HCT116 (cell line): ENCODE measurements at regions not wholly inside any gene's neighbourhood (a gene's known extent, or its start where the extent isn't known, plus 50 kb on each side); places are given as distances from the start of the nearest gene placed in this dataset.

Experiments used
- ATAC-seq: fragments of 200-7000 bp; cut with Tn5 transposase; 2 replicates; pipeline ENCODE4 v1.9.1; 2020; ENCODE audit warnings: mild to moderate bottlenecking, moderate library complexity
- BruUV-seq: library from RNA; stranded (reverse); fragments of 400-500 nt; replicated peaks from 2 replicates; lab custom pipeline; 2021; lab: Mats Ljungman, UMichigan
- CTCF ChIA-PET: fragments of 300-600 bp; sonication (Branson Sonifier 250); formaldehyde crosslinking; loops from one replicate; lab custom pipeline; 2021; ENCODE audit warnings: antibody characterized with exemption; lab: Charles Lee
- POLR2A ChIA-PET: fragments of 300-600, 350-600 bp; sonication (Branson Sonifier 250); formaldehyde crosslinking; loops from one replicate; lab custom pipeline; 2021; ENCODE audit warnings: antibody characterized with exemption; lab: Charles Lee
- RAD21 ChIA-PET, 2 experiments: fragments of 300-600 bp; sonication (Branson Sonifier 250); formaldehyde crosslinking; loops; one replicate each; lab custom pipeline; 2023; ENCODE audit warnings: low total read pairs in 2 of 2; ENCODE audit not compliant: uncharacterized antibody in 2 of 2, unreplicated experiment in 2 of 2, low non-redundant PET in 1 of 2; lab: Charles Lee
- DNase-seq: peaks from one replicate; pipeline ENCODE4 v3.0.0-alpha.2; 2010; ENCODE audit warnings: low read depth, low spot score
- H2AFZ ChIP-seq: fragments of 200-600 bp; shearing (Covaris generic), sonication (generic); 2 replicates; pipeline ENCODE4 v1.6.1; 2017; ENCODE audit warnings: low read depth, mixed run types, mixed read lengths, antibody characterized with exemption, low read length; ENCODE audit not compliant: poor library complexity, severe bottlenecking
- H3K27ac ChIP-seq: 2 replicates; pipeline ENCODE4 v1.5.1; 2012; ENCODE audit warnings: low read depth, low read length
- H3K27me3 ChIP-seq: fragments of 200-600 bp; sonication (generic); 2 replicates; pipeline ENCODE4 v1.6.1; 2016; ENCODE audit warnings: mixed run types, low read length, mixed read lengths; ENCODE audit not compliant: insufficient read depth
- H3K36me3 ChIP-seq, 2 experiments: fragments of 200-500 bp in 1 of 2; fragments of 200-600 bp in 1 of 2; sonication (Bioruptor generic) in 1 of 2; sonication (generic) in 1 of 2; 2 replicates each; pipeline versions ENCODE4 v1.5.1 to v1.6.1; 2014 to 2016; ENCODE audit warnings: low read length in 2 of 2, inconsistent platforms in 1 of 2, mixed read lengths in 1 of 2, mixed run types in 1 of 2; ENCODE audit not compliant: insufficient read depth in 2 of 2, control insufficient read depth in 1 of 2
- H3K4me1 ChIP-seq, 2 experiments: fragments of 200-600 bp in 1 of 2; sonication (generic) in 1 of 2; 2 replicates each; pipeline versions ENCODE4 v1.5.1 to v1.6.1; 2012 to 2017; ENCODE audit warnings: low read length in 2 of 2, inconsistent platforms in 1 of 2, mild to moderate bottlenecking in 1 of 2, mixed read lengths in 1 of 2, mixed run types in 1 of 2, moderate library complexity in 1 of 2; ENCODE audit not compliant: insufficient read depth in 2 of 2, control insufficient read depth in 1 of 2
- H3K4me2 ChIP-seq: fragments of 200-600 bp; sonication (generic); 2 replicates; pipeline ENCODE4 v1.6.1; 2017; ENCODE audit warnings: mixed run types, low read length, mixed read lengths
- H3K4me3 ChIP-seq, 2 experiments: fragments of 200-600 bp in 1 of 2; sonication (generic) in 1 of 2; replicated peaks in 1 of 2; 2 replicates each; pipeline ENCODE4 v1.5.1; 2011 to 2016; ENCODE audit warnings: low read length in 2 of 2, control low read depth in 1 of 2, low read depth in 1 of 2, mild to moderate bottlenecking in 1 of 2, mixed read lengths in 1 of 2, mixed run types in 1 of 2
- H3K79me2 ChIP-seq: fragments of 200-600 bp; sonication (generic); 2 replicates; pipeline ENCODE4 v1.6.1; 2017; ENCODE audit warnings: mild to moderate bottlenecking, mixed run types, low read length, moderate library complexity, mixed read lengths; ENCODE audit not compliant: insufficient read depth
- H3K9ac ChIP-seq: fragments of 200-600 bp; sonication (generic); 2 replicates; pipeline ENCODE4 v1.6.1; 2016; ENCODE audit warnings: low read length, mixed read lengths
- H3K9me2 ChIP-seq: fragments of 200-600 bp; sonication (generic), shearing (Covaris generic); 2 replicates; pipeline ENCODE4 v1.6.1; 2017; ENCODE audit warnings: mixed run types, mild to moderate bottlenecking, moderate library complexity; ENCODE audit not compliant: insufficient read depth
- H3K9me3 ChIP-seq, 2 experiments: fragments of 200-500 bp in 1 of 2; fragments of 200-600 bp in 1 of 2; sonication (Bioruptor generic) in 1 of 2; sonication (generic) in 1 of 2; 2 replicates each; pipeline ENCODE4 v1.6.1; 2014 to 2017; ENCODE audit warnings: low read length in 2 of 2, mixed read lengths in 2 of 2, inconsistent platforms in 1 of 2, low read depth in 1 of 2, mild to moderate bottlenecking in 1 of 2, mixed run types in 1 of 2, moderate library complexity in 1 of 2; ENCODE audit not compliant: control insufficient read depth in 1 of 2, insufficient read depth in 1 of 2
- H4K20me1 ChIP-seq: fragments of 200-600 bp; sonication (generic), shearing (Covaris generic); 2 replicates; pipeline ENCODE4 v1.6.1; 2017; ENCODE audit warnings: mixed run types, mild to moderate bottlenecking, moderate library complexity; ENCODE audit not compliant: insufficient read depth
- CBX3 ChIP-seq: IDR thresholded peaks from 2 replicates; pipeline ENCODE4 v1.6.1; 2012; ENCODE audit warnings: low read depth
- CEBPB ChIP-seq: IDR thresholded peaks from 2 replicates; pipeline ENCODE4 v1.6.1; 2012; ENCODE audit warnings: low read depth
- CTCF ChIP-seq, 3 experiments: fragments of 200-600 bp in 1 of 3; sonication (generic) in 1 of 3; IDR thresholded peaks in 2 of 3; conservative IDR thresholded peaks in 1 of 3; 2 replicates each; pipeline ENCODE4 v1.5.1; 2012 to 2017; ENCODE audit warnings: low read depth in 2 of 3, low read length in 2 of 3, antibody characterized with exemption in 1 of 3, borderline replicate concordance in 1 of 3, control low read depth in 1 of 3, mild to moderate bottlenecking in 1 of 3, mixed read lengths in 1 of 3, mixed run types in 1 of 3, moderate library complexity in 1 of 3; ENCODE audit not compliant: insufficient read depth in 1 of 3
- EGR1 ChIP-seq: IDR thresholded peaks from 2 replicates; pipeline ENCODE4 v1.6.1; 2012; ENCODE audit warnings: low read depth
- ELF1 ChIP-seq: IDR thresholded peaks from 2 replicates; pipeline ENCODE4 v1.6.1; 2012; ENCODE audit warnings: low read depth, borderline replicate concordance
- EZH2 ChIP-seq: fragments of 200-600 bp; sonication (generic); IDR thresholded peaks from 2 replicates; pipeline ENCODE4 v1.6.1; 2017; ENCODE audit warnings: antibody characterized with exemption, mixed run types
- EZH2phosphoT487 ChIP-seq: fragments of 200-600 bp; IDR thresholded peaks from 2 replicates; pipeline ENCODE4 v1.6.1; 2018; ENCODE audit warnings: antibody characterized with exemption, borderline replicate concordance
- JUND ChIP-seq: IDR thresholded peaks from 2 replicates; pipeline ENCODE4 v1.6.1; 2012
- POLR2A ChIP-seq: IDR thresholded peaks from 2 replicates; pipeline ENCODE4 v1.7.0; 2011; ENCODE audit warnings: borderline replicate concordance; ENCODE audit not compliant: insufficient read depth, insufficient read length; ENCODE audit errors: extremely low read depth
- POLR2AphosphoS5 ChIP-seq: IDR thresholded peaks from 2 replicates; pipeline ENCODE4 v1.6.1; 2011; ENCODE audit warnings: mild to moderate bottlenecking, low read depth, low read length, moderate library complexity
- RAD21 ChIP-seq: IDR thresholded peaks from 2 replicates; pipeline ENCODE4 v1.6.1; 2012; ENCODE audit warnings: low read depth, mild to moderate bottlenecking
- REST ChIP-seq: IDR thresholded peaks from 2 replicates; pipeline ENCODE4 v1.6.1; 2012; ENCODE audit warnings: low read depth
- SIN3A ChIP-seq: IDR thresholded peaks from 2 replicates; pipeline ENCODE4 v1.6.1; 2012; ENCODE audit warnings: low read depth
- YY1 ChIP-seq: IDR thresholded peaks from 2 replicates; pipeline ENCODE4 v1.6.1; 2011; ENCODE audit warnings: low read length, low read depth, moderate library complexity, mild to moderate bottlenecking; ENCODE audit not compliant: insufficient replicate concordance; ENCODE audit errors: extremely low read depth
- ZFX ChIP-seq: fragments of 450-650 bp; IDR thresholded peaks from 2 replicates; pipeline ENCODE4 v1.6.1; 2017
- ZNF274 ChIP-seq: fragments of 200-500 bp; sonication (Bioruptor generic); IDR thresholded peaks from 2 replicates; pipeline ENCODE4 v1.6.1; 2014; ENCODE audit warnings: mild to moderate bottlenecking, low read depth, low read length, inconsistent platforms
- intact Hi-C: fragments of 100-400 bp; cut with micrococcal nuclease; formaldehyde crosslinking; loops from 2 replicates; pipeline ENCODE4 v1.10.0; 2022
- TF ChIP-seq, protein P1 (sequence below): IDR thresholded peaks from 2 replicates; pipeline ENCODE4 v1.6.1; 2011; ENCODE audit warnings: mild to moderate bottlenecking, low read length, moderate library complexity; ENCODE audit not compliant: insufficient replicate concordance; ENCODE audit errors: extremely low read depth

DNA sequence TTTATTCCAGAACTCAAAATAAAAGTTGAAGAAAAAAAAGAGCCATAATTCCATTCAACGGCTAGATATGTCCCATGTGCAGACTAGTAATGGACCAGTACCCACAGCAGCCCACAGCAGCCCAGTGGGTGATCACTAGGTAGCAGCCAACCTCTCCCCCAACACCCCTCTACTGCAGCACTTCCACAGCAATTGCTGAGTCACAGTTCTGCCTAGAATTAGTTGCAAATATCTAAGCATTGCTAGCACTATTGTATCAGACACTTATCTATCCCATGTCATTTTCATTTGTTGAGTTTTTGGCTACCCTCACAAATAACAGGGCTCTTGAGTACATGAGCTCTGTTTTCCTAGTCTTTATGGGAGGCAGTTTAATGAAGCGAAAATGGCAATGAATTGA is 258.7 kb downstream of the RAP2A start:
- no TSS peak for BruUV-seq
- POLR2A ChIA-PET: no interaction called here

More for the DNA sequence above, 258.7 kb downstream of the RAP2A start:
- no peaks in the 10 kb centered on the region for H3K4me1 ChIP-seq
- ChIA-PET RAD21 (no interaction called here), CTCF (no interaction called here)
- no peaks in the 10 kb centered on the region for H4K20me1 ChIP-seq
- intact Hi-C loops: no loop called here
- 0 out of 2 replicates have a peak, but pooled peaks cover 4% of the 10 kb centered on the region for H3K27me3 ChIP-seq
- TF ChIP-seq RAD21 (no peak), REST (no peak), EZH2 (no peak), ZNF274 (no peak), CBX3 (no peak), CEBPB (no peak), EZH2phosphoT487 (no peak), POLR2A (no peak), CTCF (IDR thresholded peaks at IDR 0.05 in 2 of 3, conservative IDR thresholded peaks at IDR 0.05 in 1 of 3; ENCODE audit: borderline replicate concordance in 1 of 3, insufficient read depth in 1 of 3, low read depth in 2 of 3, low read length in 2 of 3) (no peak), YY1 (no peak), ELF1 (no peak), JUND (no peak), SIN3A (no peak), ZFX (no peak), EGR1 (no peak), POLR2AphosphoS5 (no peak)
- TF ChIP-seq, protein P1, sequence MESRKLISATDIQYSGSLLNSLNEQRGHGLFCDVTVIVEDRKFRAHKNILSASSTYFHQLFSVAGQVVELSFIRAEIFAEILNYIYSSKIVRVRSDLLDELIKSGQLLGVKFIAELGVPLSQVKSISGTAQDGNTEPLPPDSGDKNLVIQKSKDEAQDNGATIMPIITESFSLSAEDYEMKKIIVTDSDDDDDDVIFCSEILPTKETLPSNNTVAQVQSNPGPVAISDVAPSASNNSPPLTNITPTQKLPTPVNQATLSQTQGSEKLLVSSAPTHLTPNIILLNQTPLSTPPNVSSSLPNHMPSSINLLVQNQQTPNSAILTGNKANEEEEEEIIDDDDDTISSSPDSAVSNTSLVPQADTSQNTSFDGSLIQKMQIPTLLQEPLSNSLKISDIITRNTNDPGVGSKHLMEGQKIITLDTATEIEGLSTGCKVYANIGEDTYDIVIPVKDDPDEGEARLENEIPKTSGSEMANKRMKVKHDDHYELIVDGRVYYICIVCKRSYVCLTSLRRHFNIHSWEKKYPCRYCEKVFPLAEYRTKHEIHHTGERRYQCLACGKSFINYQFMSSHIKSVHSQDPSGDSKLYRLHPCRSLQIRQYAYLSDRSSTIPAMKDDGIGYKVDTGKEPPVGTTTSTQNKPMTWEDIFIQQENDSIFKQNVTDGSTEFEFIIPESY: no peak
- H2AFZ ChIP-seq: no peak overlapping the region
- H3K27ac ChIP-seq: no peak overlapping the region
- no peak for DNase-seq
- no peak overlapping the region for H3K9ac ChIP-seq
- no peak overlapping the region for H3K4me2 ChIP-seq
- no peak overlapping the region for H3K4me3 ChIP-seq
- H3K9me2 ChIP-seq: no peaks in the 10 kb centered on the region
- H3K9me3 ChIP-seq: no peaks in the 10 kb centered on the region
- H3K79me2 ChIP-seq: no peaks in the 10 kb centered on the region
- no peaks in the 10 kb centered on the region for H3K36me3 ChIP-seq
- ATAC-seq: no peak
